ENCODE measurements at regions not wholly inside any gene's neighbourhood (a gene's known extent, or its start where the extent isn't known, plus 50 kb on each side); places are given as distances from the start of the nearest gene placed in this dataset.

DNA sequence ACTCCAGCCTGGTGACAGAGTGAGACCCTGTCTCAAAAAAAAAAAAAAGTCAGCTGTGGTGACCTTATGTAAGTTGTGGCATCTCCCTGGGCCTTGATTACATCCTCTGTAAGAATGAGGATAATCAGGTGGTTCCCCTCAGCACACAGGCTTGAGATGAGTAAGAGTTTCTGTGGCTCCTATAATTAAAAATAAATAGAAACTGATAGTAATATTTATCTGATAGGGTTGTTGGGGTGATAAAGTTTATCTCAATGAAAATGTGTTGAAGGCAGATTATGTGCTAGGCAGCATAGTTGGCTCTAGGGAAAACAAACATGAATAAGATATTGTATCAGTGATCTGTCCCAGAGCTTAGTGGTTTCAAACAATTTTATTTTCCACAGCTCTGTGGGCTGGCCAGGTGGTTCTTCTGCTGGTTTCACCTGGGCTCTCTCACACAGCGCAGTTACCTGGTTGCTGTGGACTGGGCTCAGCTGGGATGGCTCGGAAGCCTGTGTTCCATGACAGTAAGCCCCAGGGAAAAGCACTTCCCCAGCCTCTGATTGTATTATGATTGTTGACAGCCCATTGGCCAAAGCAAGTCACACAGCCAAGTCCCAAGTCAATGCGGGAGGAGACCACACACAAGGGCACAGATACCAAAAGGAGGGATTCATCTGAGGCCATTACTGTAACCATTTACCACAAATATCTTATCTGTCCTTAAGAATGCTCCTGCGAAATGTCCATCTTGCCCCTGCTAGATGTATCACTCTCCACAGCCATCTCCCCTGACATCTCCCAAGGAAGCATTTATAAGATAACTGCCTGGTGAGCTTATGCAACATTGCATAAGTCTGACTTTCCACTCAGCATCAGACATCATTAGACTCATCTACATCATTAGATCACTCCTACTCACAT lies 151.7 kb downstream of the NUAK1 start:
- no peak for DNase-seq (ENCODE audit: low spot score)

DNA sequence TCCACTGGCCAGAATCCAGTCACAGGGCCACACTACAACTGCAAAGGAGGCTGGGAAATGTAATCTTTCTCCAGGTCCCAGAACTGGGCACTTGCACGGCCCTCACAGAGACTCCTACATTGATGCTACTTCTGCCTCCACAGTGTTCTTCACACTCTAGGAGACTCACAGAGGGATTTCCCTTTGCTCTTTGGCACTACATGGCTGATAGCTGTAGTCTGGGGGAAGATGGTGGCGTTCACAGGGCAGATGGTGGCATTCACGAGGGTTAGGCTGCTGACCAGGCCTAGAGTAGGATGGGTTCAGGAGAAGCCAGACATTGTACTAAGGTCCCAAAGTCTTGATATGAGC lies 151.1 kb downstream of the NUAK1 start:
- no peak for DNase-seq (ENCODE audit: low spot score)

- DNase-seq (ENCODE audit: low spot score), result no peak
These were observed 145.7 kb downstream of the NUAK1 start for GRCh38 chr12:105992849-105993740.

DNA sequence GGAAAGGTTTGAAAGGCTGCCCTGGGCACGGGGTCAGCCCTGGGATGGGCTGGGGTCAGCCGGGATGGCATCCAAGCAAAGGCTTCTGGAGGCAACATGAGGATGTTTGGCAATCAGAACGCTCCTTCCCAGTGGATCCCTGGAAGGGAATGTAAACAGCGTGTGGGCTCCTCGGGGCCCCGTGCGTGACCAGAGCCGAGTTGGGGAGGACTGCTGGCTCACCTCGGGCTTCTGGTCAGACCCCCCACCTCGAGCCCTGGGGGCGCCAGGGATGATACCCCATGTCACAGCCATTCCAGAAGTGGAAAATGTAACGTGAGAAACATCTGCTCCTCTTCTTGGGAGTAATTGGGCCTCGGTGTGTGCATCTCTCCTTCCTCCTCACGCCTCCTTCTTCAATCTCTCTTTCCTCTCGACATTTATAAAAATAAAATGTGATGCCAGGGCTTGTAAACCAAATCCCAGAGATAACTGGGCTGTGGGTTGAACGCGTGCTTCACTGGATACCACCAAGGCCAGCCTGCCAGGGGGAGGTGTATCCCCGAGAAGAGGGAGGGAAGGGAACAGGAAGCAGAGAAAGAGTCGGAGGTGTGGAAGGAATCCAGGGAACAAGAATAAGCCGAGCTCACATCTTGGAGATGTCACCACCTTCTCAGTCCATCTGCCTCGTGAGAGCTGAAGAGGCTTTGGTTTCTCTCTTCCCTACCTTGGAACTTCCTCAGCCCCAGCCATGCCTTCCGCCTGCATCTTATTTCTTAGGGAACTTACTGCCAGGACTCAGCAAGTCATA lies 144.8 kb downstream of the NUAK1 start:
- DNase-seq (ENCODE audit: low spot score), result no peak

GRCh38 chr12:105995961-105996431 lies 142.8 kb downstream of the NUAK1 start:
- DNase-seq (ENCODE audit: low spot score), result no peak

DNA sequence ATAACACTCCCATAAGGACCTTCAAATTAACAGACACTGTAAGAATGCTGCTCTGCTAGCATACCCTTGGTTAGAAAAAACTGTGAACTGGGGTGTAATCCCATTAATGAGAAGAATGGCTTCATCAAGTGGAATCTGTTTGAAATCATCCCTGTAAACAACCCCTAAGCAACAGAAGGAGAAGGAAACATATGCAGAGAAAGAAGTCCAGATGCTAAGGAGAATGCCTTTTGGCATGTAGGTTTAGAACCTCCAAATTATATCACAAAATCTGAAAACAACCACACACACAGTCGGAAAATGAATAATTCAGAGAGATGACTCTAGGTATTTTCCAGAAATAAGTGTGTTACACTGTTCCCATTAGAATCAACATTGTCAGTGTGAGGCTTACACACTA lies 140.2 kb downstream of the NUAK1 start:
- DNase-seq (ENCODE audit: low spot score), result no peak

GRCh38 chr12:106000382-106001104 lies 138.2 kb downstream of the NUAK1 start:
- no peak for DNase-seq (ENCODE audit: low spot score)

- no peak for DNase-seq (ENCODE audit: low spot score)
These were observed 137.5 kb downstream of the NUAK1 start for GRCh38 chr12:106001105-106001836.

DNA sequence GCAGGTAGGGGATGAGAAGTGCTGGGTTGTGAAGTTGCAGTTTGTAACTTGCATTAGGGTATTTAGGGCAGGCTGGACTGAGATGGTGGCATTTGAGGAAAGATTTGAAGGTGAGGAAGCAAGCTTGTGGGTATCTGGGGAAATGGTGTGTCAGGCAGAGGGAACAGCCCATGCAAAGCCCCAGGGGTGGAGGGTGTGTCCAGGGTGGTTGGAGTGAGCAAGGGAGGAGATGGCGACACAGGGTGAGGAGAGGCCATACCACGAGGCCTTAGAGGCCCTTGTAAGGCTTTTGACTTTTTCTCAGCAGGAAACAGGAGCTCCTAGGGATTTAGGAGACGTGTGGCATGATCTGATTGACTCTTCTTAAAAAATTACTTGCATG lies 136.9 kb downstream of the NUAK1 start:
- no peak for DNase-seq (ENCODE audit: low spot score)

DNA sequence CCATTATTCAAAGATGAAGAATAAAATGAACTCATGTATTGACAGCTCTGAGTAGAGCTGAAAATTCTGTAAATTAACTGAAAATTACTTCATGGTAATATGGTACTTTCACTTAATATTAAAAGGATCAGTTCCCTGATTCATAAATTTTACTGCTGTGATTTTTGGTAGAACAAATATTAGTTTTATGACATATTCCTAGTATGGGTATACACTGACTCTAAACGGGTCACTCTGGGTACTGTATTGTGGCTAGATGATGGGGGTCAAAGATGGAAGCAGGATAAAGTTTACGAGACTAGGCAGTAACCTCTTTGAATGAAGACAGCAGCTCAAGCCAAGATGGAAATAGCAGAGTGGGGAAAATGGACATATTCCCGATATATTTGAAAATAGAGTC lies 135.5 kb downstream of the NUAK1 start:
- DNase-seq (ENCODE audit: low spot score), result no peak

DNA sequence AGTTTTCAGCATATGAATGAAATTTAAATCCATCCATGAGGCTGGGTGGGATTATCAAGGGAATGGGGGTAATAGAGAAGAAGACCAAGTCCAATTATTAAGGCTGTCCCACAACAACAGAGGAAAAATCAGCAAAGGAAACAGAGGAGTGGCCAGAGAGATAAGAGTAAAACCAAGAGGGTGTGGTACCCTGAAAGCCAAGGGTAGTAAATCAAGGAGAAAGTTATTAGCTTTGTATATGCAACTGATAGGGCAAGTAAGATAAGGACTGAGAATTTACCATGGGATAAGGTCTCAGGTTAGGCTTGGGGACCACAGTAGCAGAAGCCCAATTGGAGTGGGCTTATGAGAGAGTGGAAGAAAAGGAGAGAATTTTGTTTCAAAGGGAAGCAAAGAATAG lies 134.5 kb downstream of the NUAK1 start:
- no peak for DNase-seq (ENCODE audit: low spot score)

GRCh38 chr12:106006382-106006781 lies 132.4 kb downstream of the NUAK1 start:
- DNase-seq (ENCODE audit: low spot score), result no peak

DNA sequence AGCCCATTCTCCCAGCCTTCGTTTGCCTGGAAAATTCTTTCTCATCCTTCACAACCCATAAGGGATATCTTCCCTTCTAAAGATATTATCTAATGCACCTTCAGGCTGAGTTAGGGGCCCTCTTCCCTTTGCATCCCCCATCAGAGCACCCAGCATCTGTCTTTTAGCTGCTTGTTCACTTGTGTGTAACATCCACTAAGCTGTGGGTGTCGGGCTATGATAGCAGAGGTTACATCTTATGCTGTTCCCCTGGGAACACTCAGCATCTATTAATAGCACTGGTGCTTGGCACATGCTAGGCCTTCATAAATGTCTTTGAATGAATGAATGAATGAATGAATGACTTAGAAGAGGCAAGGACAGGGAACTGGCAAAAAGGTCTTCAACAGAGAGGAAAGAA lies 131.8 kb downstream of the NUAK1 start:
- DNase-seq (ENCODE audit: low spot score), result no peak

GRCh38 chr12:106010741-106011140 lies 128.0 kb downstream of the NUAK1 start:
- no peak for DNase-seq (ENCODE audit: low spot score)

Data from ureter (tissue), 1 donor.